Small intestine (tissue), 7 donors: ENCODE measurements at regions not wholly inside any gene's neighbourhood (a gene's known extent, or its start where the extent isn't known, plus 50 kb on each side); places are given as distances from the start of the nearest gene placed in this dataset.

Experiments used
- DNase-seq, 2 donors: peaks; one replicate each; pipeline versions ENCODE4 v3.0.0 to v3.0.0-alpha.2; 2013
- FAIRE-seq: peaks from 2 replicates; lab custom pipeline; 2012; peaks lifted over from hg19 to GRCh38; lab: Jason Lieb, UNC
- H3K27ac ChIP-seq, 3 donors: one replicate each; pipeline ENCODE4 v1.5.1; 2013; ENCODE audit warnings: low read length in 2 of 3, mild to moderate bottlenecking in 2 of 3, control low read depth in 1 of 3, inconsistent platforms in 1 of 3, low read depth in 1 of 3, moderate library complexity in 1 of 3
- H3K27me3 ChIP-seq, 3 donors: one replicate each; pipeline ENCODE4 v1.6.1; 2013; ENCODE audit warnings: low read length in 3 of 3, inconsistent platforms in 1 of 3; ENCODE audit not compliant: control insufficient read depth in 3 of 3, insufficient read depth in 3 of 3
- H3K36me3 ChIP-seq, 3 donors: one replicate each; pipeline ENCODE4 v1.6.1; 2013; ENCODE audit warnings: low read length in 3 of 3, inconsistent platforms in 1 of 3, low read depth in 1 of 3, mild to moderate bottlenecking in 1 of 3, moderate library complexity in 1 of 3; ENCODE audit not compliant: control insufficient read depth in 3 of 3, insufficient read depth in 2 of 3
- H3K4me1 ChIP-seq, 3 donors: one replicate each; pipeline ENCODE4 v1.6.1; 2013; ENCODE audit warnings: low read length in 2 of 3, inconsistent platforms in 1 of 3, low read depth in 1 of 3, mild to moderate bottlenecking in 1 of 3, moderate library complexity in 1 of 3; ENCODE audit not compliant: control insufficient read depth in 3 of 3, insufficient read depth in 2 of 3
- H3K4me3 ChIP-seq, 3 donors: one replicate each; pipeline ENCODE4 v1.5.1; 2013; ENCODE audit warnings: low read length in 3 of 3, control low read depth in 1 of 3, inconsistent platforms in 1 of 3, low read depth in 1 of 3, mild to moderate bottlenecking in 1 of 3, moderate library complexity in 1 of 3
- H3K9me3 ChIP-seq, 2 donors: one replicate each; pipeline ENCODE4 v1.6.1; 2013; ENCODE audit warnings: low read depth in 1 of 2, low read length in 1 of 2; ENCODE audit not compliant: control insufficient read depth in 2 of 2, insufficient read depth in 1 of 2
- WGBS, 3 donors: extraction: QIAGEN DNeasy Blood & Tissue Kit; methylation state at CpG; one replicate each; pipeline ENCODE4 v1.1.7; 2013; 5-methylcytosine and 5-hydroxymethylcytosine counted together
- donor health status: healthy with polysubstance abuse.
- donor health status: control.
- donor health status: control.
- donor health status: Bipolar disorder and iron deficiency.
- donor health status: healthy.

GRCh38 chrX:124502599-124502998 lies 156.2 kb downstream of the SH2D1A start:
- Histone ChIP-seq H3K4me3 (no peak overlapping the region), H3K36me3 (no peaks in the 10 kb centered on the region), H3K27me3 (peaks cover 0 to 3% (median 0%) of the 10 kb centered on the region in 3 donors), H3K27ac (no peak overlapping the region), H3K9me3 (no peaks in the 10 kb centered on the region), H3K4me1 (no peaks in the 10 kb centered on the region)
- 80 to 96% (median 86%) methylated on average over 3 of the region's 3 CpGs for WGBS, 3 donors
- no peak for DNase-seq
- FAIRE-seq: no peak

- WGBS, 3 donors: 53 to 66% (median 54%) methylated on average over 7 of the region's 7 CpGs
- Histone ChIP-seq H3K9me3 (no peaks in the 10 kb centered on the region), H3K27ac (no peak overlapping the region), H3K36me3 (no peaks in the 10 kb centered on the region), H3K4me1 (no peaks in the 10 kb centered on the region), H3K4me3 (no peak overlapping the region), H3K27me3 (peaks cover 0 to 3% (median 0%) of the 10 kb centered on the region in 3 donors)
- DNase-seq (no peak), FAIRE-seq (no peak)
Measured at GRCh38 chrX:124504111-124504983, 158.0 kb downstream of the SH2D1A start.

GRCh38 chrX:124506066-124506465 lies 159.7 kb downstream of the SH2D1A start:
- H3K9me3 ChIP-seq: no peaks in the 10 kb centered on the region

GRCh38 chrX:124507246-124507645 lies 160.9 kb downstream of the SH2D1A start:
- WGBS, 3 donors: 66 to 92% (median 77%) methylated on average over 2 of the region's 2 CpGs
- FAIRE-seq (no peak), DNase-seq (no peak)
- H3K4me1 ChIP-seq: no peaks in the 10 kb centered on the region
- H3K9me3 ChIP-seq: no peaks in the 10 kb centered on the region
- no peak overlapping the region for H3K4me3 ChIP-seq
- H3K27ac ChIP-seq: no peak overlapping the region
- H3K36me3 ChIP-seq: no peaks in the 10 kb centered on the region
- H3K27me3 ChIP-seq: no peaks in the 10 kb centered on the region

More at GRCh38 chrX:124506066-124506465, 159.7 kb downstream of the SH2D1A start:
- Histone ChIP-seq H3K27me3 (peaks cover 0 to 3% (median 0%) of the 10 kb centered on the region in 3 donors), H3K27ac (no peak overlapping the region), H3K4me3 (no peak overlapping the region), H3K4me1 (no peaks in the 10 kb centered on the region), H3K36me3 (no peaks in the 10 kb centered on the region)
- 74 to 77% (median 77%) methylated on average over 3 of the region's 3 CpGs for WGBS, 3 donors
- FAIRE-seq (no peak), DNase-seq (no peak)

GRCh38 chrX:124518885-124519284 lies 172.5 kb downstream of the SH2D1A start:
- no peaks in the 10 kb centered on the region for H3K9me3 ChIP-seq
- FAIRE-seq: no peak
- WGBS, 3 donors: 84 to 92% (median 89%) methylated on average over 1 of the region's 1 CpG
- no peak for DNase-seq
- no peaks in the 10 kb centered on the region for H3K36me3 ChIP-seq
- H3K4me1 ChIP-seq: no peaks in the 10 kb centered on the region
- no peak overlapping the region for H3K27ac ChIP-seq
- no peak overlapping the region for H3K4me3 ChIP-seq
- no peaks in the 10 kb centered on the region for H3K27me3 ChIP-seq

GRCh38 chrX:124524852-124525251 lies 178.5 kb downstream of the SH2D1A start:
- no peak for FAIRE-seq
- 39 to 66% (median 46%) methylated on average over 3 of the region's 3 CpGs for WGBS, 3 donors

GRCh38 chrX:124529786-124530185 lies 183.4 kb downstream of the SH2D1A start:
- no peak overlapping the region for H3K4me3 ChIP-seq
- no peak for FAIRE-seq
- H3K27me3 ChIP-seq: no peaks in the 10 kb centered on the region
- DNase-seq: no peak
- WGBS, 3 donors: 70 to 85% (median 74%) methylated on average over 3 of the region's 3 CpGs
- H3K27ac ChIP-seq: no peak overlapping the region
- H3K36me3 ChIP-seq: no peaks in the 10 kb centered on the region
- H3K9me3 ChIP-seq: no peaks in the 10 kb centered on the region
- no peaks in the 10 kb centered on the region for H3K4me1 ChIP-seq

More at GRCh38 chrX:124524852-124525251, 178.5 kb downstream of the SH2D1A start:
- Histone ChIP-seq H3K4me1 (no peaks in the 10 kb centered on the region), H3K27me3 (no peaks in the 10 kb centered on the region), H3K27ac (no peak overlapping the region), H3K9me3 (no peaks in the 10 kb centered on the region), H3K36me3 (no peaks in the 10 kb centered on the region), H3K4me3 (no peak overlapping the region)
- no peak for DNase-seq

GRCh38 chrX:124530803-124531202 lies 184.4 kb downstream of the SH2D1A start:
- no peak for DNase-seq
- no peaks in the 10 kb centered on the region for H3K36me3 ChIP-seq
- no peaks in the 10 kb centered on the region for H3K9me3 ChIP-seq
- H3K27ac ChIP-seq: no peak overlapping the region
- WGBS, 3 donors: 69 to 76% (median 71%) methylated on average over 1 of the region's 1 CpG
- no peak for FAIRE-seq
- H3K27me3 ChIP-seq: no peaks in the 10 kb centered on the region
- H3K4me3 ChIP-seq: no peak overlapping the region
- no peaks in the 10 kb centered on the region for H3K4me1 ChIP-seq
